ENCODE measurements at regions not wholly inside any gene's neighbourhood (a gene's known extent, or its start where the extent isn't known, plus 50 kb on each side); places are given as distances from the start of the nearest gene placed in this dataset.
"Not testable (repeated sequence)": the region's sequence is repeated elsewhere in the genome, so short reads cannot be mapped to it uniquely, and the experiment has no call there.

GRCh38 chrY:19589664-19590063 is 154.9 kb downstream of the KDM5D start:
- Histone ChIP-seq H3K36me3 (ENCODE audit: control insufficient read depth in 3 of 3, insufficient read depth in 2 of 3, low read depth in 1 of 3, low read length in 3 of 3) (no peaks in the 10 kb centered on the region), H3K27me3 (ENCODE audit: control insufficient read depth in 3 of 3, insufficient read depth in 3 of 3, low read length in 3 of 3) (no peaks in the 10 kb centered on the region), H3K9me3 (ENCODE audit: control insufficient read depth in 2 of 2, insufficient read depth in 1 of 2, low read depth in 1 of 2, low read length in 1 of 2) (no peaks in the 10 kb centered on the region), H3K27ac (ENCODE audit: low read depth in 1 of 3, low read length in 2 of 3) (no peak overlapping the region), H3K4me3 (ENCODE audit: low read depth in 1 of 3, low read length in 3 of 3) (no peak overlapping the region), H3K4me1 (ENCODE audit: control insufficient read depth in 3 of 3, insufficient read depth in 2 of 3, low read depth in 1 of 3, low read length in 2 of 3) (no peaks in the 10 kb centered on the region)
- 85 to 93% methylated on average over 1 of the region's 1 CpG; no CpG with 5 or more reads in 1 of the 3 donors for WGBS, 3 donors
- no peak for FAIRE-seq
- DNase-seq = no peak

- no peak overlapping the region for H3K4me3 ChIP-seq (ENCODE audit: low read depth in 1 of 3, low read length in 3 of 3)
- no peaks in the 10 kb centered on the region for H3K4me1 ChIP-seq (ENCODE audit: control insufficient read depth in 3 of 3, insufficient read depth in 2 of 3, low read depth in 1 of 3, low read length in 2 of 3)
- H3K27me3 ChIP-seq (ENCODE audit: control insufficient read depth in 3 of 3, insufficient read depth in 3 of 3, low read length in 3 of 3) = no peaks in the 10 kb centered on the region
- FAIRE-seq (no peak), DNase-seq (no peak)
- no peak overlapping the region for H3K27ac ChIP-seq (ENCODE audit: low read depth in 1 of 3, low read length in 2 of 3)
- WGBS, 3 donors = 77 to 85% methylated on average over 3 of the region's 3 CpGs; no CpG with 5 or more reads in 1 of the 3 donors
- no peaks in the 10 kb centered on the region for H3K9me3 ChIP-seq (ENCODE audit: control insufficient read depth in 2 of 2, insufficient read depth in 1 of 2, low read depth in 1 of 2, low read length in 1 of 2)
- H3K36me3 ChIP-seq (ENCODE audit: control insufficient read depth in 3 of 3, insufficient read depth in 2 of 3, low read depth in 1 of 3, low read length in 3 of 3) = no peaks in the 10 kb centered on the region
Observed at GRCh38 chrY:19587311-19587710, 157.2 kb downstream of the KDM5D start.

GRCh38 chrY:19580990-19581389 is 163.5 kb downstream of the KDM5D start:
- DNase-seq; H3K27ac ChIP-seq (ENCODE audit: low read depth in 1 of 3, low read length in 2 of 3); H3K36me3 ChIP-seq (ENCODE audit: control insufficient read depth in 3 of 3, insufficient read depth in 2 of 3, low read depth in 1 of 3, low read length in 3 of 3); H3K9me3 ChIP-seq (ENCODE audit: control insufficient read depth in 2 of 2, insufficient read depth in 1 of 2, low read depth in 1 of 2, low read length in 1 of 2); H3K4me3 ChIP-seq (ENCODE audit: low read depth in 1 of 3, low read length in 3 of 3); H3K4me1 ChIP-seq (ENCODE audit: control insufficient read depth in 3 of 3, insufficient read depth in 2 of 3, low read depth in 1 of 3, low read length in 2 of 3); H3K27me3 ChIP-seq (ENCODE audit: control insufficient read depth in 3 of 3, insufficient read depth in 3 of 3, low read length in 3 of 3); FAIRE-seq: not testable (repeated sequence)
- WGBS, 3 donors = 62 to 79% methylated on average over 3 of the region's 3 CpGs; no CpG with 5 or more reads in 1 of the 3 donors

- DNase-seq (no peak), FAIRE-seq (no peak)
- H3K36me3 ChIP-seq (ENCODE audit: control insufficient read depth in 3 of 3, insufficient read depth in 2 of 3, low read depth in 1 of 3, low read length in 3 of 3) = no peaks in the 10 kb centered on the region
- no peaks in the 10 kb centered on the region for H3K4me1 ChIP-seq (ENCODE audit: control insufficient read depth in 3 of 3, insufficient read depth in 2 of 3, low read depth in 1 of 3, low read length in 2 of 3)
- no peak overlapping the region for H3K27ac ChIP-seq (ENCODE audit: low read depth in 1 of 3, low read length in 2 of 3)
- no peak overlapping the region for H3K4me3 ChIP-seq (ENCODE audit: low read depth in 1 of 3, low read length in 3 of 3)
- H3K27me3 ChIP-seq (ENCODE audit: control insufficient read depth in 3 of 3, insufficient read depth in 3 of 3, low read length in 3 of 3) = no peaks in the 10 kb centered on the region
- no peaks in the 10 kb centered on the region for H3K9me3 ChIP-seq (ENCODE audit: control insufficient read depth in 2 of 2, insufficient read depth in 1 of 2, low read depth in 1 of 2, low read length in 1 of 2)
- 40 to 51% methylated on average over 3 of the region's 3 CpGs; no CpG with 5 or more reads in 1 of the 3 donors for WGBS, 3 donors
Observed at GRCh38 chrY:19578281-19578874, 166.1 kb downstream of the KDM5D start.

- FAIRE-seq (no peak), DNase-seq (peak in 1 of 2 donors; percentile 26)
- 85% methylated on average over 6 of the region's 6 CpGs; no CpG with 5 or more reads in 1 of the 3 donors for WGBS, 3 donors
- Histone ChIP-seq H3K9me3 (ENCODE audit: control insufficient read depth in 2 of 2, insufficient read depth in 1 of 2, low read depth in 1 of 2, low read length in 1 of 2) (no peaks in the 10 kb centered on the region), H3K27me3 (ENCODE audit: control insufficient read depth in 3 of 3, insufficient read depth in 3 of 3, low read length in 3 of 3) (no peaks in the 10 kb centered on the region), H3K36me3 (ENCODE audit: control insufficient read depth in 3 of 3, insufficient read depth in 2 of 3, low read depth in 1 of 3, low read length in 3 of 3) (no peaks in the 10 kb centered on the region), H3K27ac (ENCODE audit: low read depth in 1 of 3, low read length in 2 of 3) (no peak overlapping the region), H3K4me3 (ENCODE audit: low read depth in 1 of 3, low read length in 3 of 3) (no peak overlapping the region), H3K4me1 (ENCODE audit: control insufficient read depth in 3 of 3, insufficient read depth in 2 of 3, low read depth in 1 of 3, low read length in 2 of 3) (no peaks in the 10 kb centered on the region)
Observed at GRCh38 chrY:19577250-19577649, 167.3 kb downstream of the KDM5D start.

- Histone ChIP-seq H3K4me1 (ENCODE audit: control insufficient read depth in 3 of 3, insufficient read depth in 2 of 3, low read depth in 1 of 3, low read length in 2 of 3) (no peaks in the 10 kb centered on the region), H3K4me3 (ENCODE audit: low read depth in 1 of 3, low read length in 3 of 3) (no peak overlapping the region), H3K36me3 (ENCODE audit: control insufficient read depth in 3 of 3, insufficient read depth in 2 of 3, low read depth in 1 of 3, low read length in 3 of 3) (no peaks in the 10 kb centered on the region), H3K27ac (ENCODE audit: low read depth in 1 of 3, low read length in 2 of 3) (no peak overlapping the region), H3K9me3 (ENCODE audit: control insufficient read depth in 2 of 2, insufficient read depth in 1 of 2, low read depth in 1 of 2, low read length in 1 of 2) (no peaks in the 10 kb centered on the region), H3K27me3 (ENCODE audit: control insufficient read depth in 3 of 3, insufficient read depth in 3 of 3, low read length in 3 of 3) (no peaks in the 10 kb centered on the region)
- FAIRE-seq = no peak
- no peak for DNase-seq
Observed at GRCh38 chrY:19574939-19575338, 169.6 kb downstream of the KDM5D start.

- WGBS, 3 donors = 28 to 69% methylated on average over 2 of the region's 2 CpGs; no CpG with 5 or more reads in 1 of the 3 donors
- H3K27ac ChIP-seq (ENCODE audit: low read depth in 1 of 3, low read length in 2 of 3) = no peak overlapping the region
- DNase-seq (peak in 1 of 2 donors; percentile 23), FAIRE-seq (no peak)
- H3K9me3 ChIP-seq (ENCODE audit: control insufficient read depth in 2 of 2, insufficient read depth in 1 of 2, low read depth in 1 of 2, low read length in 1 of 2) = no peaks in the 10 kb centered on the region
- H3K4me3 ChIP-seq (ENCODE audit: low read depth in 1 of 3, low read length in 3 of 3) = no peak overlapping the region
- no peaks in the 10 kb centered on the region for H3K4me1 ChIP-seq (ENCODE audit: control insufficient read depth in 3 of 3, insufficient read depth in 2 of 3, low read depth in 1 of 3, low read length in 2 of 3)
- no peaks in the 10 kb centered on the region for H3K36me3 ChIP-seq (ENCODE audit: control insufficient read depth in 3 of 3, insufficient read depth in 2 of 3, low read depth in 1 of 3, low read length in 3 of 3)
- H3K27me3 ChIP-seq (ENCODE audit: control insufficient read depth in 3 of 3, insufficient read depth in 3 of 3, low read length in 3 of 3) = no peaks in the 10 kb centered on the region
Observed at GRCh38 chrY:19573646-19574045, 170.9 kb downstream of the KDM5D start.

- DNase-seq (no peak), FAIRE-seq (no peak)
- Histone ChIP-seq H3K9me3 (ENCODE audit: control insufficient read depth in 2 of 2, insufficient read depth in 1 of 2, low read depth in 1 of 2, low read length in 1 of 2) (no peaks in the 10 kb centered on the region), H3K36me3 (ENCODE audit: control insufficient read depth in 3 of 3, insufficient read depth in 2 of 3, low read depth in 1 of 3, low read length in 3 of 3) (no peaks in the 10 kb centered on the region), H3K27me3 (ENCODE audit: control insufficient read depth in 3 of 3, insufficient read depth in 3 of 3, low read length in 3 of 3) (no peaks in the 10 kb centered on the region), H3K27ac (ENCODE audit: low read depth in 1 of 3, low read length in 2 of 3) (no peak overlapping the region), H3K4me3 (ENCODE audit: low read depth in 1 of 3, low read length in 3 of 3) (no peak overlapping the region), H3K4me1 (ENCODE audit: control insufficient read depth in 3 of 3, insufficient read depth in 2 of 3, low read depth in 1 of 3, low read length in 2 of 3) (no peaks in the 10 kb centered on the region)
- WGBS, 3 donors = 74 to 79% methylated on average over 2 of the region's 2 CpGs; no CpG with 5 or more reads in 1 of the 3 donors
Observed at GRCh38 chrY:19570999-19571398, 173.5 kb downstream of the KDM5D start.

- H3K36me3 ChIP-seq (ENCODE audit: control insufficient read depth in 3 of 3, insufficient read depth in 2 of 3, low read depth in 1 of 3, low read length in 3 of 3) = no peaks in the 10 kb centered on the region
- no peaks in the 10 kb centered on the region for H3K27me3 ChIP-seq (ENCODE audit: control insufficient read depth in 3 of 3, insufficient read depth in 3 of 3, low read length in 3 of 3)
- peak overlapping the region in 2 of 3 donors; percentile 61 to 88 for H3K27ac ChIP-seq (ENCODE audit: low read depth in 1 of 3, low read length in 2 of 3)
- no peaks in the 10 kb centered on the region for H3K4me1 ChIP-seq (ENCODE audit: control insufficient read depth in 3 of 3, insufficient read depth in 2 of 3, low read depth in 1 of 3, low read length in 2 of 3)
- peak overlapping the region in 2 of 3 donors; percentile 44 to 70 for H3K4me3 ChIP-seq (ENCODE audit: low read depth in 1 of 3, low read length in 3 of 3)
- no peaks in the 10 kb centered on the region for H3K9me3 ChIP-seq (ENCODE audit: control insufficient read depth in 2 of 2, insufficient read depth in 1 of 2, low read depth in 1 of 2, low read length in 1 of 2)
- DNase-seq (peak; percentile 58 to 72), FAIRE-seq (no peak)
- WGBS, 3 donors = 0 to 1% (median 0%) methylated on average over 3 to 14 of the region's 14 CpGs
Observed at GRCh38 chrY:19567943-19568342, 176.6 kb downstream of the KDM5D start.
